GM23248 (cell line): ENCODE measurements at regions not wholly inside any gene's neighbourhood (a gene's known extent, or its start where the extent isn't known, plus 50 kb on each side); places are given as distances from the start of the nearest gene placed in this dataset.

ENCODE experiments used
- DNase-seq: peaks from one replicate; pipeline ENCODE4 v3.0.0-alpha.2; 2015
- H2AFZ ChIP-seq: fragments of 200-600 bp; sonication (generic); 2 replicates; pipeline ENCODE4 v1.6.1; 2016; ENCODE audit warnings: antibody characterized with exemption
- H3F3A ChIP-seq: fragments of 200-600 bp; sonication (generic); 2 replicates; pipeline ENCODE4 v1.6.1; 2016; ENCODE audit warnings: mild to moderate bottlenecking, antibody characterized with exemption, mixed run types; ENCODE audit not compliant: insufficient read depth
- H3K27ac ChIP-seq: fragments of 200-600 bp; sonication (generic); 2 replicates; pipeline ENCODE4 v1.5.1; 2016; ENCODE audit warnings: mild to moderate bottlenecking
- H3K27me3 ChIP-seq: fragments of 200-600 bp; sonication (generic); replicated peaks from 2 replicates; pipeline ENCODE4 v1.6.1; 2016; ENCODE audit warnings: mild to moderate bottlenecking; ENCODE audit not compliant: insufficient read depth
- H3K36me3 ChIP-seq: fragments of 200-600 bp; sonication (generic); 2 replicates; pipeline ENCODE4 v1.6.1; 2016; ENCODE audit warnings: low read depth, mild to moderate bottlenecking
- H3K4me1 ChIP-seq: fragments of 200-600 bp; sonication (generic); 2 replicates; pipeline ENCODE4 v1.6.1; 2016; ENCODE audit warnings: mild to moderate bottlenecking; ENCODE audit not compliant: insufficient read depth
- H3K4me2 ChIP-seq: fragments of 200-600 bp; sonication (generic); one replicate; pipeline ENCODE4 v1.6.1; 2016; ENCODE audit warnings: mild to moderate bottlenecking; ENCODE audit not compliant: unreplicated experiment
- H3K4me3 ChIP-seq: fragments of 200-600 bp; sonication (generic); 2 replicates; pipeline ENCODE4 v1.5.1; 2016; ENCODE audit warnings: mild to moderate bottlenecking
- H3K79me2 ChIP-seq: fragments of 200-600 bp; sonication (generic); 2 replicates; pipeline ENCODE4 v1.6.1; 2016; ENCODE audit warnings: mild to moderate bottlenecking; ENCODE audit not compliant: insufficient read depth
- H3K9ac ChIP-seq: fragments of 200-600 bp; sonication (generic); 2 replicates; pipeline ENCODE4 v1.6.1; 2016; ENCODE audit warnings: mild to moderate bottlenecking
- H3K9me2 ChIP-seq: fragments of 200-600 bp; sonication (generic); 2 replicates; pipeline ENCODE4 v1.6.1; 2016; ENCODE audit warnings: mixed run types, mild to moderate bottlenecking, moderate library complexity; ENCODE audit not compliant: insufficient read depth
- H3K9me3 ChIP-seq: fragments of 200-600 bp; sonication (generic); one replicate; pipeline ENCODE4 v1.6.1; 2017; ENCODE audit warnings: low read depth
- H4K20me1 ChIP-seq: fragments of 200-600 bp; sonication (generic); 2 replicates; pipeline ENCODE4 v1.6.0; 2016; ENCODE audit not compliant: insufficient read depth
- EZH2 ChIP-seq: fragments of 200-600 bp; sonication (generic); IDR thresholded peaks from 2 replicates; pipeline ENCODE4 v1.6.1; 2018; ENCODE audit warnings: antibody characterized with exemption, mild to moderate bottlenecking; ENCODE audit not compliant: insufficient read depth, poor library complexity, severe bottlenecking
- EZH2phosphoT487 ChIP-seq: fragments of 200-600 bp; sonication (generic); IDR thresholded peaks from 2 replicates; pipeline ENCODE4 v1.6.1; 2018; ENCODE audit warnings: antibody characterized with exemption, moderate library complexity, mild to moderate bottlenecking, low read depth; ENCODE audit not compliant: insufficient read depth
- WGBS, 2 experiments: methylation state at CpG; one replicate each; pipeline ENCODE4 v1.1.6; 2015 to 2017; ENCODE audit warnings: low lambda C conversion rate in 2 of 2, low coverage in 1 of 2; ENCODE audit errors: missing lambda C conversion rate in 2 of 2; 5-methylcytosine and 5-hydroxymethylcytosine counted together
- in situ Hi-C: fragments of 300-500 bp; cut with MboI; formaldehyde crosslinking; loops from 2 replicates; pipeline ENCODE4 v1.15.0; 2020

- H3K27ac ChIP-seq, result no peak overlapping the region
- no peak overlapping the region for H3K4me3 ChIP-seq
- no peaks in the 10 kb centered on the region for H4K20me1 ChIP-seq
- no peak for DNase-seq
- in situ Hi-C loops, result no loop called here
- 11 to 13% methylated on average over 1 of the region's 1 CpG for WGBS, 2 experiments
- H3F3A ChIP-seq, result no peaks in the 10 kb centered on the region
- no peak for TF ChIP-seq EZH2
- H3K9ac ChIP-seq, result no peak overlapping the region
- no peaks in the 10 kb centered on the region for H3K9me3 ChIP-seq
- H3K9me2 ChIP-seq, result no peaks in the 10 kb centered on the region
- no peak overlapping the region for H2AFZ ChIP-seq
- H3K4me2 ChIP-seq, result no peak overlapping the region
- no peaks in the 10 kb centered on the region for H3K27me3 ChIP-seq
- no peaks in the 10 kb centered on the region for H3K36me3 ChIP-seq
- no peaks in the 10 kb centered on the region for H3K79me2 ChIP-seq
- H3K4me1 ChIP-seq, result no peaks in the 10 kb centered on the region
Measured at GRCh38 chr4:181745933-181746625, 497.1 kb upstream of the TENM3 start.

DNA sequence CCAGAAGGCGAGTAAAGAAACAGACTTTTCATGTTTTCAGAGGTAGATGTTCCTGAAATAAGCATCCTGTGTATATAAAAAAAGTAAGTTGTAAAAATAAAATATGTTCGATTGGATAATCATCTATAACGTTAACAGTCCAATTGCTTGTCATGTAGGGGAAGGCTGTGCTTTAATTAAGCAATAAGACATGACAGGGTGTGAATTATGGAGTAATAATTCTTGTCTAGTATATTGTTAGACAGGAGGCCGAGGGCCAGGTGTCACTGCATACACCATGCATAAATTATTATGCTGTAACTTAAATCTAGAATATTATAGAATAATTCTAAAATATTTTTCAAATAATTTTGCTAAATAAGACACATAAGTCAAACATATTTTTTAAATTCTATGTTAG is 494.6 kb upstream of the TENM3 start:
- no peak overlapping the region for H2AFZ ChIP-seq
- H3F3A ChIP-seq, result no peaks in the 10 kb centered on the region
- H3K9ac ChIP-seq, result no peak overlapping the region
- H4K20me1 ChIP-seq, result no peaks in the 10 kb centered on the region
- in situ Hi-C loops, result no loop called here
- no peak overlapping the region for H3K4me2 ChIP-seq
- H3K36me3 ChIP-seq, result no peaks in the 10 kb centered on the region
- H3K9me3 ChIP-seq, result no peaks in the 10 kb centered on the region
- no peak overlapping the region for H3K27ac ChIP-seq
- 4 to 10% methylated on average over 4 of the region's 4 CpGs for WGBS, 2 experiments
- TF ChIP-seq EZH2 (no peak), EZH2phosphoT487 (no peak)
- no peak overlapping the region for H3K4me3 ChIP-seq
- no peaks in the 10 kb centered on the region for H3K79me2 ChIP-seq
- no peaks in the 10 kb centered on the region for H3K4me1 ChIP-seq
- no peak for DNase-seq
- no peaks in the 10 kb centered on the region for H3K27me3 ChIP-seq
- H3K9me2 ChIP-seq, result no peaks in the 10 kb centered on the region

- H4K20me1 ChIP-seq, result no peaks in the 10 kb centered on the region
- H3K79me2 ChIP-seq, result no peaks in the 10 kb centered on the region
- H3K27me3 ChIP-seq, result no peaks in the 10 kb centered on the region
- no peak overlapping the region for H3K4me2 ChIP-seq
- no peaks in the 10 kb centered on the region for H3K9me3 ChIP-seq
- H3K9me2 ChIP-seq, result no peaks in the 10 kb centered on the region
- no peak for TF ChIP-seq EZH2phosphoT487
- no peak for TF ChIP-seq EZH2
- 27 to 28% methylated on average over 6 of the region's 6 CpGs for WGBS, 2 experiments
- H2AFZ ChIP-seq, result no peak overlapping the region
- no peaks in the 10 kb centered on the region for H3K36me3 ChIP-seq
- in situ Hi-C loops, result no loop called here
- H3K4me1 ChIP-seq, result no peaks in the 10 kb centered on the region
- no peak overlapping the region for H3K9ac ChIP-seq
- DNase-seq, result no peak
- H3K4me3 ChIP-seq, result no peak overlapping the region
- H3F3A ChIP-seq, result no peaks in the 10 kb centered on the region
- H3K27ac ChIP-seq, result no peak overlapping the region
Measured at GRCh38 chr4:181752516-181752915, 490.7 kb upstream of the TENM3 start.

DNA sequence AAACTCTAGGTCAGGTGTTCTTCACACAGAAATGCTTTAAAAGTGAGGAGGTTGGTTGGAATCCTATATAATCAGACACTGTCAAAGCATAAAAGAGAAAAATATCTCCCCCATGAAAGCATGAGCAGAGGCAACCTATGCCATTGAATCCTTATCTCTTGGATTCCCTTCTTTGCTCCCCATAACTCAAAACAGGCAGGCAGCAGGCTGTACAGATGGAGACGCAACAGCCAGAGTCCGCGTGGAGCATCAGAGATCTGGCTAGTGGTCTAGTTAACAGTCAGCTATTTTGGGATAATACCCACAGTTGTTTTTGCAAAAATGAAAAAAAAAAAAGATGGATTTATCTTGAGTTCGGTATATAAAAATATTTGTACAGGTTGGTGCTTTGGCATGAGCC is 490.0 kb upstream of the TENM3 start:
- H3K4me2 ChIP-seq, result no peak overlapping the region
- no peaks in the 10 kb centered on the region for H3K79me2 ChIP-seq
- H3K4me1 ChIP-seq, result no peaks in the 10 kb centered on the region
- no peaks in the 10 kb centered on the region for H3K9me2 ChIP-seq
- in situ Hi-C loops, result no loop called here
- no peak for DNase-seq
- H3K27me3 ChIP-seq, result no peaks in the 10 kb centered on the region
- H3K9ac ChIP-seq, result no peak overlapping the region
- H4K20me1 ChIP-seq, result no peaks in the 10 kb centered on the region
- no peak overlapping the region for H3K27ac ChIP-seq
- H3K36me3 ChIP-seq, result no peaks in the 10 kb centered on the region
- H3K4me3 ChIP-seq, result no peak overlapping the region
- H2AFZ ChIP-seq, result no peak overlapping the region
- H3K9me3 ChIP-seq, result no peaks in the 10 kb centered on the region
- H3F3A ChIP-seq, result no peaks in the 10 kb centered on the region
- 44 to 53% methylated on average over 4 of the region's 4 CpGs for WGBS, 2 experiments
- TF ChIP-seq EZH2phosphoT487 (no peak), EZH2 (no peak)

DNA sequence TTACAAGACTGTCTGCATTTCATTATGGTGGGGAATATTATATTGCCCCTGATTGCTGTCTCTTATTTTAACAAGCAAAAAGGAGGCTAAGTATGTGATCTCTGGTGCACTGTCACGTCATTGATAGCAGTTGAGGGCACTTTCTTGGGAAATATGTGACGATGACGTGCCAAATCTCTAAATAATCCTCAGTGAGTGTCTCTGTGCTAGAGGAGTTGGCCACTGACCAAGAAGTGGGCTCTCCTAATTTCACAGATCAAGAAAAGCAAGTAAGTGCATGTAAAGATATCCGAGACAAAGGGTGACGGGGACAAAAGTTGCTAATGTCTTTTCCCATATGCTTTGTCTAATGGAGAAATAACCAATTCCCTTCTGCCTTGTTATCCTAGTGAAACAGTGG is 487.4 kb upstream of the TENM3 start:
- H3K9ac ChIP-seq, result no peak overlapping the region
- H3K27me3 ChIP-seq, result no peaks in the 10 kb centered on the region
- TF ChIP-seq EZH2, result no peak
- no peak for TF ChIP-seq EZH2phosphoT487
- H3K36me3 ChIP-seq, result no peaks in the 10 kb centered on the region
- no peaks in the 10 kb centered on the region for H3K9me2 ChIP-seq
- H3K4me2 ChIP-seq, result no peak overlapping the region
- H3K4me3 ChIP-seq, result no peak overlapping the region
- no peak overlapping the region for H2AFZ ChIP-seq
- in situ Hi-C loops, result no loop called here
- no peaks in the 10 kb centered on the region for H3K4me1 ChIP-seq
- no peaks in the 10 kb centered on the region for H3K9me3 ChIP-seq
- H3F3A ChIP-seq, result no peaks in the 10 kb centered on the region
- no peak for DNase-seq
- H3K79me2 ChIP-seq, result no peaks in the 10 kb centered on the region
- H3K27ac ChIP-seq, result no peak overlapping the region
- H4K20me1 ChIP-seq, result no peaks in the 10 kb centered on the region
- 10 to 11% methylated on average over 5 of the region's 5 CpGs for WGBS, 2 experiments
